Epithelial cell of proximal tubule (primary cell): ENCODE measurements at regions not wholly inside any gene's neighbourhood (a gene's known extent, or its start where the extent isn't known, plus 50 kb on each side); places are given as distances from the start of the nearest gene placed in this dataset.

Experiments used
- DNase-seq: peaks from one replicate; pipeline ENCODE4 v3.0.0-alpha.2; 2011; ENCODE audit warnings: low read depth
- H3K4me3 ChIP-seq: 2 replicates; pipeline ENCODE4 v1.5.1; 2011; ENCODE audit warnings: low read depth, mild to moderate bottlenecking, low read length
- CTCF ChIP-seq: conservative IDR thresholded peaks from 2 replicates; pipeline ENCODE4 v1.5.1; 2012; ENCODE audit warnings: low read depth, mild to moderate bottlenecking, low read length

DNA sequence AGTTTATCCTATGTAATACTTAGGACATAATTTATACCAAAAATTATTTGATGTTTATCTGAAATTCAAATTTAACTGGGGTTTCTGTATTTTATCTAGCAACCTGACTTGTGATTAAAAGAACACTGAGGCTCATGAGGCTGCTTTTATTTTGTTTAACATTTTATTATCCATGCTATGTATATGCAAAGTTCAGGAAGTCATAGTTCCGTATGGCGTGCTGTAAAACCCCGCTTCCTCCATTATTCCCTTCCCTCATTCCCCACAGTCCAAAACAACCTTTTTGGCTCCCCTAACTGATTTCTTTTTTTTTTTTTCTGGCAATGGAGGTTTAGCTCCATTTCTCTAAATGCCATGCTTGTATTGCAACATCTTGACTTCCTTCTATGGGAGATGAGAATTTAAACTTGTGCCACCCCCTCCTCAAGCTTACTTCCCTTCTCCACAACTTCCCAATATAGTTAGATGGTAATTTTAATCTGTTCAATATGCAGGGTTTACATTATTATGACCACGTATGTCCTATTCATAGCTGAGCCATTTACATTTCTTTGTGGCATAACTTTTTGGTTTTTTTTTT is 138.0 kb upstream of the DNAH14 start:
- TF ChIP-seq CTCF: no peak
- H3K4me3 ChIP-seq: no peak overlapping the region
- no peak for DNase-seq

DNA sequence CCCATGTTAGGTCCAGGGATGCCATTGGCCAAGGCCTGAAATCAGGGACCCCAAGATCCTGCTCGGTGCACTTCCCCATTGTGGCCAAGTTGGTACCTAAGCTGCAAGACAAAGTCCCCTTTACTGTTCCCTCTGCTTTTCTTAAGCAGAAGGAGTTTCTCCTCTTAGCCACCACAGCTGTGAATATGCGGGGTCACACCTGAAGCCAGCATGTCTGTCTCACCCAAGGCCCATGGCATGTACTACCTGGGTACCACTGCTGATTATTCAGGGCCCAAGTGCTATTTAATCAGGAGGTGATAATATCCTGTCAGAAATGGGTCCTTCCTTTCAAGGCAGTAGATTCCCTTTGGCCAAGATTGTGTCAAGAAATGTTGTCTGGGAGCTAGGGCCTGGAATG is 133.9 kb upstream of the DNAH14 start:
- no peak overlapping the region for H3K4me3 ChIP-seq
- no peak for TF ChIP-seq CTCF
- DNase-seq: no peak

GRCh38 chr1:224799083-224799482 is 130.4 kb upstream of the DNAH14 start:
- DNase-seq: no peak
- TF ChIP-seq CTCF: no peak

GRCh38 chr1:224800486-224801119 is 128.9 kb upstream of the DNAH14 start:
- TF ChIP-seq CTCF: no peak
- no peak overlapping the region for H3K4me3 ChIP-seq

More at GRCh38 chr1:224799083-224799482, 130.4 kb upstream of the DNAH14 start:
- no peak overlapping the region for H3K4me3 ChIP-seq

DNA sequence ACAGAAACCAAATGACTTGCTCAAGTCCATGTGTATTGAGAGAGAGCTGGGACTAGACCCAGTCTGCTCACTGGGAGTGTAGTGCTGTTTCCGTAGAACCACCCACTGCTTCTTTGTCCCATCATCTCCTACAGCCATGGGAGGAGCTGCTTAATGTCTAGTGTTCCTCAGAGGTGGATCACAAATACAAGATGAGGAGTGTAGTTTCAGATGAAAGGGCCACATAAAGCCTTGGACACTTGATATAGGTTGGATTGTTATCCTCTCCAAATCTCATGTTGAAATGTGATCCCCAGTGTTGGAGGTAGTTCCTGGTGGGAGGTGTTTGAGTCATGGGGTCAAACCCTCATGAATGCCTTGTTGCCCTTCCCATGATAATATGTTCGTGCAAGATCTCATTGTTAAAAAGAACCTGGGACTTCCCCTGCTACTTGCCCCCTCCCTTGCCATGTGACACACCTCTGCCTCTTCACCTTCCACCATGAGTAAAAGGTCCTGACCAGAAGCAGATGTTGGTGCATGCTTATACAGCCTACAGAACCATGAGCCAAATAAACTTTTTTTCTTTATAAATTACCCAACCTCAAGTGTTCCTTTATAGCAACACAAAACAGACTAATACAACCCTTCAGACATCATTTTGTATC is 127.5 kb upstream of the DNAH14 start:
- no peak overlapping the region for H3K4me3 ChIP-seq
- TF ChIP-seq CTCF: no peak
- DNase-seq: no peak

More at GRCh38 chr1:224800486-224801119, 128.9 kb upstream of the DNAH14 start:
- no peak for DNase-seq

- DNase-seq: no peak
- H3K4me3 ChIP-seq: no peak overlapping the region
- no peak for TF ChIP-seq CTCF
These were observed 126.9 kb upstream of the DNAH14 start for GRCh38 chr1:224802617-224803016.

DNA sequence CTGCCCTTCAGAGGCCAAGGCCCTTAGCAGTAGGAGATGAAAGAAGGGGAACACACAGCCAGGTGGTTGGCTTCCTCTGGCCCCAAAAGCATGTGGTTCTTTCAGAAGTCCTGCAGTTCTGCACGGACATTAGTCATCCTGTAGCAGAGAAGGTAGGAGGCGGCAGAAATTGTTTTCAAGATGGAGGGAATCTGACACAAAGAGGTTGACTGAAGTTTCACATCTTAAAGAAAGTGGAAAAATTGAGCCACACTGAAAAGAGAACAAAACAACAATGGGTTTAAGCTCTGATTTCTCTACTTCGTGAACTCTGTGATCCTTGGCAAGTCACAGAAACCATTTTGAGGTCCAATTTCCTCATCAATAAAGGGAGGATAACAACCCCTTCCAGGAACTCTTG is 125.3 kb upstream of the DNAH14 start:
- DNase-seq: no peak
- no peak overlapping the region for H3K4me3 ChIP-seq
- no peak for TF ChIP-seq CTCF
